GM21526 (cell line): ENCODE measurements at regions not wholly inside any gene's neighbourhood (a gene's known extent, or its start where the extent isn't known, plus 50 kb on each side); places are given as distances from the start of the nearest gene placed in this dataset.

Experiments used
- ATAC-seq: cut with Tn5 transposase; IDR thresholded peaks from one replicate; pipeline ENCODE4 v1.9.1; 2021; ENCODE audit warnings: moderate library complexity; ENCODE audit not compliant: unreplicated experiment, low FRiP score

GRCh38 chr7:156490021-156490800, 150.4 kb upstream of the RNF32 start:
- no peak for ATAC-seq

GRCh38 chr7:156487811-156488533, 152.6 kb upstream of the RNF32 start:
- no peak for ATAC-seq

DNA sequence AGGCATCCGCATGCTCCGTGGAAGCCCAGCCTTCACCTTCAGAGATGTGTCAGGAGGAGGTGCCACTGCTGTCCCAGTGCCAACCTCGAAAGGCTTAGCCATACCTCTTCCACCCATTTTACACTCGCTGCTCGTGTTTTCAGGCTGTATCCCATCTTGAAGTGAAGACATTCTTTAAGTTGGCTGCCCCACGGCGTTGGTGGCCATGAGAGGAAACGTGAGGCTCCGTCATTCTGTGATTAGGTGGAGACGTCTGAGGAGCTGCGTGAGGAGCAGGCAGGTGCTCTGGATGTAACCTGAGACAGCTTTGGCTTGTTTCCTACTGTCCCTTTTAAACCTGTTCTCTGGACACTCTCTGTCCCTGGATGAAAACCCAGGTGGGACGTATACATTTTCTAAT, 159.9 kb upstream of the RNF32 start:
- no peak for ATAC-seq

DNA sequence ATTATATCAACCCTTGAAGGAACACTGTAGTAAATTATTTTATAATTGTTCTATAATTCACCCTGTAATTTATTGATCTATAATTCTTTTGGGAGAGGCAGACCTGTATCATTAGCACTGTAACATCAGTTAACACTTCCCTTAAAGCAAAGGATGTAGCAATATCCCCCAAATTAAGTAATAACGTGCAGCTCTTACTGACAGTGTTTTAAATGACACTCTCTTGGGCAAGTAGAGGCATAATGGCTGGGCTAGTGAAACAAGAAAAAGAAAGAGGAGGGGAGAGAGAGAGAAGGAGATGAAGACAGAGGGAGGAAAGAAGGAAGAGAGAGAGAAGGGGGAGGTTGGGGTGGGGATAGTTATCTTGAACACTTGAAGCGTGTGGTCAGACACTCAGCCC, 161.0 kb upstream of the RNF32 start:
- no peak for ATAC-seq

DNA sequence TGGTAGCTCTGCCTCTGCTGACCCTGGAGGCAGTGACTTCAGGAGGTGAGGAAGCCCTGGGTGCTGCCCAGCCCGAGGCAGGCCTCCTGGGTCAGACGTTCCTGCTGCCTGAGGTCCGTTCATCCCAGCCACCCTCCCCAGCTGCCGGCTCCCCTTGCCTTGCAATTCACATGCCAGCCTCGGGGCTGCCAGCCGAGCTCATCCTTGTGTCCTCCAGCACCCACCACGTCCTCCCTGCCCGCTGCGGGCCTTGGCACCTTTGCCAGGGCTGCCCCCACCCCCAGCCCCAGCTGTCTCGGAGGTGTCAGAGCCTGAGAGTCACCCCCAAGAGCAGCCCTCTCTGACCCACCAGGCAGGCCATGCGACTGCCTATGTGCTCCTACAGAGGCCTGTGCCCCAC, 162.1 kb upstream of the RNF32 start:
- no peak for ATAC-seq

- ATAC-seq: no peak
Observed at GRCh38 chr7:156475666-156476065, 164.9 kb upstream of the RNF32 start.

GRCh38 chr7:156475179-156475578, 165.4 kb upstream of the RNF32 start:
- no peak for ATAC-seq

DNA sequence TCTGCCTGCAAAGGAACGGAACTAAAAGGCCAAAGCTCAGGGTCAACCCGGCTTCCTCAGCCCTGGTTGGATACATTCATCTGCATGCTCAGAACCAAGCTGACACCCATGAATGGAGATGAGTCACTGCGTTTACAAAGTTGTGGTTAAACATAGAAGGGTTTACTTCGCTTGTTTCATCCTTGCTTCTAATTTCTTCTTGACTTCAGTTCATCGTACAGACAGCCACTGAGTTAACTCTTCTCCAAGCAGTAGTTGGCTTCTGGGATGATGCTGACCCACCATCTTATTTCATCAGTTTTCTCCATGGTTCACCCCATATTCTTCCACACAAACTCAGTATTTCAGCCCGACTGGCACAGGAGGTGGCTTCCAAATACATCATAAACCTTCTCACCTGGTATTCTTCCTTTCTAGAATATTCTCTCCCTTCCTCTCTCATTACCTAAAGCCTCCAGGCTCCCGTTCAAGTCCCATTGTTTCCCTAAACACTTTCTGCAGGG, 166.3 kb upstream of the RNF32 start:
- no peak for ATAC-seq

DNA sequence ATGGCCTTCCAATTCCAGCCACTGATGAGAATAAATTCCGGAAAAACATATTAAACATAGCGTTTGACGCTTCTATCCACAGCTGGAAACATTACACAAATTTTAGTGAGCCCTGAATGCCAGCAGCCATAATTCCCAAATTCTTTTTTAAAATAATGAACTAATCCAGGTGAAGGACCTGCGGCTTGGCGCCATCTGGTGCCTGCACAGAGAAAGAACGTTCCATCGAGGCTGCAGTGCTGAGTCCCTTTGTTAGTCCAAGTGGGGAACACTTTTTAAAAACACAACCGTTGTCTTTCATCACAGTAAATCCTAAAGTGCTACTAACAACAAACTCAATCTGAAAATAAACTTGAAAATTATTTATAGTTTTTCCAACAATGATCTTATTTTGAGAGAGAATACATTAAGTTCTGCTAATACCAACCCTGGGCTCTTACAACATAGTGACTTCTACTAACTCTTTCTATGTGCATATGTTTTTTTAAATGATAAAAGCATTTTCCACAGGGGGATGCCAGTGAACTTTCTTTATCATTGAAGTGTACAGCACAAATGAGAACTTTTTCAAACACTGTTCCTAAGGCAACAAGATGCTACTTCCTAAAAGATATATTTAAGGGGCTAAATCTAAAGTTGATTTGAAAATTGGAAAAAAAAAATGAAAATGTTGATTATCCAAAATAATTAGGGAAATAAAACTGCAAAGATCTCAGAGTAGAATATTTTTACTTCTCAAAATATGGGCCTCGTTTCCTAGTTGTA, 166.9 kb upstream of the RNF32 start:
- no peak for ATAC-seq

DNA sequence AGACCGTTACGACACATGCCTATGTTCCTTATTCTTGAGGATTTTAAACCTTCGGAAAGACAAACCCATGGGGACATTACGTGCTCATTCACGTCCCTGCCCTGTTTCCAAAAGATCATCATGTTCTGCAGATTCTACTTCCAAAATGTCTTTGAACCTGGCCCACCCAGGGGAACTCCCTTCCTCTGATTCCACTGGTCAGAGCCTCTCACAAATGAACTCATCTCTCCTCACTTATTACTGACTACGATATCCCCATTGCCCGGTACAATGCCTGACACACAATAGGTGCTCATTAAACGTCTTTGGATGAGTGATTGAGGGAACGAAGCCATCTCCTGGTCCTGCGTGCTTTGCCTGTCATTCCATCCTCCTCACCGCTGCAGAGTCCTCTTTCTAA, 168.3 kb upstream of the RNF32 start:
- ATAC-seq: no peak

DNA sequence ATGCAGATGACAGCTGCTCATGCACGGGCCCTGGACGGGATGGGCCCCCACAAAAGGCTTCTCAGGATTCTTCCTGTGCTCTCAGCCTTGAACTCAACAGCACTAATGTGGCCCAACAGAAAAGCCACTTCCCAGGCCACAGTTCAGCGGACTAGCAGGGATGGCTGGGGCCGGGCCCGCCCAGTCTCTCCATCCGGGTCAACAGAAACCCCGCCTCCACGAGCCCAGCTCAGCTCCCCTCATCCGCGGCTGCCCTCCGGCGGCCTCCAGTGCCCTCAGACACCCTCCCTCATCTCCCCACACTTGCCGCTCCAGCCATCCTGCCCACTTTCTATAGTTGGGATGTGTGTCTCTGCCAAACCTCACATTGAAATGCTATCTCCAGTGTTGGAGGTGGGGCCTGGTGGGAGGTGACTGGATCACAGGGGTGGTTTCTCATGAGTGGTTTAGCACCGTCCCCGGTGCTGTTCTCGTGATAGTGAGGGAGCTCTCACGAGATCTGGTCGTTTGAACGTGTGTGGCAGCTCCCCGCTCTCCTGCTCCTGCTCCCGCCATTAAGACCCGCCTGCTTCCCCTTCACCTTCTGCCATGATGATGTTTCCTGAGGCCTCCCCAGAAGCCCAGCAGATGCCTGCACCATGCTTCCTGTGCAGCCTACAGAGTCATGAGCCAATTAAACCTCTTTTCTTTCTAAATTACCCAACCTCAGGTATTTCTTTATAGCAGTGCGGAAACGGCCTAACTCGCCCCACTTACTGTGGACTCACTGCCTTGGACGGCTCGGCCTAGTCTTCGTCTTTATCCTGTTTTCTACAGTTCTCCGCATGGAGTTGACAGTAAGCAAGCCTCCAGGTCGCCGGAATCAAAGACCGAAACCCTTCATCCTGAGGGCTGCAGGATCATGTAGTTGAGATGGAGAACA, 169.9 kb upstream of the RNF32 start:
- no peak for ATAC-seq

- ATAC-seq: no peak
Observed at GRCh38 chr7:156466955-156467625, 173.5 kb upstream of the RNF32 start.

- ATAC-seq: no peak
Observed at GRCh38 chr7:156466272-156466671, 174.3 kb upstream of the RNF32 start.

- no peak for ATAC-seq
Observed at GRCh38 chr7:156465186-156465585, 175.4 kb upstream of the RNF32 start.

DNA sequence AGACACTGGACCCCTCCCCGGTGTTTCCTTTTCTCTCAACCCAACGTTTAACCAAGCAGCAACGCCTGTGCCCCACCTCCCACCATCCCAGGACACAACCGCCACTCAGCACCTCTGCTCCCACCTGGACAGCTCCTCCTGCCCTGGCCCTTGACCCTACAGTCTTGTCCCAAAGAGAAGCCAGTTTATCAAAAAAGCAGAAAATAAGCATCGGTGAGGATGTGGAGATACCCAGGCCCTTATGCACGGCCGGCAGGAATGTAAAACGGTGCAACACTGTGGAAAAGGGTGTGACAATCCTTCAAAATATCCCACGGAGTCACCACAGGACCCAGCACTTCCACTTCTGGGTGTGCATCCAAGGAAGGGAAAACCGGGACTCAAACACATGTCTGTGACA, 176.2 kb upstream of the RNF32 start:
- ATAC-seq: no peak

DNA sequence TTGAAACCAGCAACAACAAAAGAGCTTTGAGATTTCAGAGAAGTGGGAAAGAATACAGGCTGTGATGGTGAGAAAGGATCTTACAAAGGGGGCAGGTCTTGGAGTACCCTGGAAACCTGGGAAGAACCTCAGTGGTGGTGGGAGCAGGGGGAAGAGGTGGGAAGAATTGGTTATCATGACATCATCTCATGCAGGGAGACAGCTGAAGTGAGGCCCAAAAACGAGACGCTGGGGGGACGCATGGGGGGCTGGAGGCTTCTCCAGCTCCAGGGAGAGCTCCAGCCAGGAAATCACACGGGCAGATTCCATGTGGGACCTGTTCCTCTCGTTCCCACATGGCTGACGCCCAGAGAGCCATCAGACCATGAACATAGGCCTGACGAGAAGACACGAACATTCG, 177.3 kb upstream of the RNF32 start:
- no peak for ATAC-seq

- ATAC-seq: no peak
Observed at GRCh38 chr7:156461881-156462665, 178.5 kb upstream of the RNF32 start.

GRCh38 chr7:156460858-156461627, 179.5 kb upstream of the RNF32 start:
- no peak for ATAC-seq
